Left hindlimb (tissue), 1 donor: ENCODE measurements at regions not wholly inside any gene's neighbourhood (a gene's known extent, or its start where the extent isn't known, plus 50 kb on each side); places are given as distances from the start of the nearest gene placed in this dataset.
"Not testable (repeated sequence)": the region's sequence is repeated elsewhere in the genome, so short reads cannot be mapped to it uniquely, and the experiment has no call there.

Experiments used
- DNase-seq: peaks from one replicate; pipeline ENCODE4 v3.0.0-alpha.2; 2018

DNA sequence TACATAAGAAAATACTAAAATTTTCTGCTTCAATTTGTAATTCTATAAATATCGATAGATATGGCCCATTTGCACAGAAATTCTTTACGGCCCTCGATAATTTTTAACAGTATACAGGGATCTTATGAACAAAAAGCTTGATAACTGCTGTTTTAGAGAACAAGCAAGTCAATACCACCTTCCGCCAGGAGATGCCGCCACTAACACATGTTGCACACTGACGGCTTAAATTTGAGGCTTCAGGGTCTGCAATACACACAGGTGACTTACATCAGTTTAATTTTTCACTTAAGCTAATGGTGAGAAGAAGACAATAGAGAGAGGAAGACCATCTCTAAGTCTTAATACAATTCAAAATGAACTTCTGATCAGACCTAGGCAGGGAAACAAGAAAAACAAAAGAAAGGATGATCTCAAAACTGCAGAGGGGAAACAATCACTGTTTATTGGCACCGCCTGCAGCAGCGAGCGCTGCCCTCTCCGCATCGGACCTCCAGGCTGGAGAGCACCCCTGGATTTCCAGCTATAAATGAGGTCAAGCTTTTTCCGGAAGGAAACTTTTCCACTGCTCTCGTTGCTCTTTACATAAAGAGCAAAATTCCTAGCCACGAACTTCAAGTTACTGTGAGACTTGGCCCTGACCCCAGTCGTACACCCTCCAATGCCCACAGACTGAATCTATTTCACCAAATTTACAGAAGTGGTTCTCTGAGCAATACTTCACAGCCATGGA, 53.9 kb downstream of the OTOR start:
- DNase-seq: peak; percentile 67

GRCh38 chr20:16802652-16802935, 54.4 kb downstream of the OTOR start:
- no peak for DNase-seq

DNA sequence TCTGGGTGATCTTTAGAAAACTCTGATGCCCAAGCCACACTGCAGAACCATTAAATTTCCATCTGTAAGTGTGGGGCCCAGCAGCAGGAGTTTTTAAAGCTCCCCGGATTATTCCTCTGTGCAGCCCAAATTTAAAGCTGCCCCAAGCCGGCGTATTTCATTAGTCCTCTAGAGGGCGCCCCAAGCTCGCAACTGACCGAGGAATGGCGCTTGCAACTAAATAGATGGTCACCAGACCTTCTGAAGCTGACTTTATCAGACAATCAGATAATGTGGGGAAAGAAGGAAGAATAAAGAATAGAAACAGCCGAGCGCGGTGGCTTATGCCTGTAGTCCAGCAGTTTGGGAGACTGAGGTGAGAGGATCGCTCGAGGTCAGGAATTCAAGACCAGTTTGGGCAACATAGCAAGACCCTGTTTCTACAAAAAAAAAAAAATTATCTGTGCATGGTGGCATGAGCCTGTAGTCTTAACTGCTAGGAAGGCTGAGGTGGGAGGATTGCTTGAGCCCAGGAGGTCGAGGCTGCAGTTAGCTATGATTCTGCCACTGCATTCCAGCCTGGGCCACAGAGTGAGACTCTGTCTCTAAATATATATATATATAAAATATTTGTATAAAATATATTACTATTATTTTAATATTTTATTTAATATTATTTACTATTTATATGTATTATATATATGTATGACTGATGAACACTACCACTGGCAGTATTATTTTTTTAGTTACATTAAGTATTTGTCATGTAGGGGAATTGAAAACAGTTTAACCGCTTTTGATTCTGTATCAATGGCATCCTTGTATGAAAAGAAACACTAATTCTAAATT, 56.0 kb downstream of the OTOR start:
- peak; percentile 63 for DNase-seq

DNA sequence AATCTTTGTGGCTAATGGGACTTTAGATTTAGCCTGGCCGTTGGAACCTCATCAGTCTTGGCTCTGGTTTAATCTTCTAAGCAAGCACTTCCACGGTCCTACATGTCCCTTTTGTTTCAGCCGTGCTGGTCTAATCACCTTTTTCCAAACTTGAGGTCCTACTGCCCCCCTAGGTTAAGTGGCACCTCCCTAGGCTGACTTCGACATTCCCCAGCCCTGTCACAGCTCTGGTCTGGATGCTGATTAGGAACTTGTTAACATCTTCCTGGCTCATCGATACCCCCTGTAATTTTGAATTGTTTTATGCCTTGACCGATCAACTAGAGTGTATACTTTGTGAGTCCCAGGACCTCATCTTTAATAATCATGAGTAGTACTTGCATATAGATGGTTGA, 56.6 kb downstream of the OTOR start:
- no peak for DNase-seq

GRCh38 chr20:16806061-16806460, 57.9 kb downstream of the OTOR start:
- DNase-seq: no peak

- DNase-seq: no peak
These were observed 58.7 kb downstream of the OTOR start for GRCh38 chr20:16806886-16807285.

- no peak for DNase-seq
These were observed 60.6 kb downstream of the OTOR start for GRCh38 chr20:16808796-16809195.

DNA sequence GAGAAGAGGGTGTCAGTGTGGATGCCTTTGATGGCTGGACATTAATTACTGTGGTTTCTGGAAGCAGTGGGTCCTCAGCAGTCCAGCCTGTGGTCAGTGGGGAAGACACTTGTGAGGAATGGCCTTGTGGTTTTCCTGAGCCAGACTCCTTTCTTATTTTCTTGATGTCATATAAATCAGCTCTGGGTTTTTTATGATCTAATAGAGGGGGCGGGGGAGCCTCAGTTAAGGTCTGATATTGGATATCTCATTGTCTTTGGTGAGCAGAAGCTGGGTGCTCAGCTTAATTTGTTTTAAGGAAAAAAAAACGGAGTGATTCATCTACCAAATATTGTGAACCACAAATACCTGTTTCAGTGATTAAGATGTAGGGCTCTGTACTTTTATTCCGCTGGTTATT, 62.1 kb downstream of the OTOR start:
- no peak for DNase-seq

DNA sequence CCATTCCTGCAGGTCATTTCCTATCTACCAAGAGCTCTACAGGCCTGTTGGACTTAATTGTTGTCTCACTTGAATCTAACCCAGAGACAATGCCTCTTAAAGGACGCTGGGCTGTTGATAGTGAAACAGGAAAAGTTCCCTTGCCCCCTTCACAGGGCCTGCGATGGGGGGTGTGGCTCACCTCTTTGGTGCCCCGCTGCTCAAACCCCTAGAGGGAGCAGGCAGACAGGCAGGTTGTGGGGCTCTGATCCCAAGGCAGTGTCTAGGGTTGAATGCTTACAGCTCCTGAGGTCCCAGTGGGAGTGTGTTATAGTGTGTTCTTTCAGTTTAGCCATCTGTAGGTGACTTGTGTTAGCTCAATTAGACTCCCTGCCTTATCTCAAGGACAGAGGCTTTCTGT, 68.0 kb downstream of the OTOR start:
- DNase-seq: no peak

DNA sequence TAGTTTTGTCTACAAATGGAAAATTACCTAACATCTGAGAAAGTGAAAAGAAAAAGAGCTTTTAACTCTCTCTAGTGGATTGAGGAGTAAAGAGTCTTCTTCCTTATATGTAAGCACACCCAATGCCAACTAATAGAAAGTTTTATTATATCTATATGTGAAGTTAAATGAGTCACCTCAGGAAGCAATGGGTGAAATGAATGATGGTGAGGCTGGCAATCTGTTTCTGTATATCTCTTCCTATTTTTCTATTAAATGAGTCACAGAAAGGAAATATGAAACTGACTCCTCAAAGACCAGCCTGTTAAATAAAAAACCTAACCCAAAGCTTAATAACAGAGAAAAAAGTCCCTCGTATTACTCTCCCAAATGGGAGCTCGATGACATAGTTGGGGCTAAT, 71.3 kb downstream of the OTOR start:
- DNase-seq: no peak

DNA sequence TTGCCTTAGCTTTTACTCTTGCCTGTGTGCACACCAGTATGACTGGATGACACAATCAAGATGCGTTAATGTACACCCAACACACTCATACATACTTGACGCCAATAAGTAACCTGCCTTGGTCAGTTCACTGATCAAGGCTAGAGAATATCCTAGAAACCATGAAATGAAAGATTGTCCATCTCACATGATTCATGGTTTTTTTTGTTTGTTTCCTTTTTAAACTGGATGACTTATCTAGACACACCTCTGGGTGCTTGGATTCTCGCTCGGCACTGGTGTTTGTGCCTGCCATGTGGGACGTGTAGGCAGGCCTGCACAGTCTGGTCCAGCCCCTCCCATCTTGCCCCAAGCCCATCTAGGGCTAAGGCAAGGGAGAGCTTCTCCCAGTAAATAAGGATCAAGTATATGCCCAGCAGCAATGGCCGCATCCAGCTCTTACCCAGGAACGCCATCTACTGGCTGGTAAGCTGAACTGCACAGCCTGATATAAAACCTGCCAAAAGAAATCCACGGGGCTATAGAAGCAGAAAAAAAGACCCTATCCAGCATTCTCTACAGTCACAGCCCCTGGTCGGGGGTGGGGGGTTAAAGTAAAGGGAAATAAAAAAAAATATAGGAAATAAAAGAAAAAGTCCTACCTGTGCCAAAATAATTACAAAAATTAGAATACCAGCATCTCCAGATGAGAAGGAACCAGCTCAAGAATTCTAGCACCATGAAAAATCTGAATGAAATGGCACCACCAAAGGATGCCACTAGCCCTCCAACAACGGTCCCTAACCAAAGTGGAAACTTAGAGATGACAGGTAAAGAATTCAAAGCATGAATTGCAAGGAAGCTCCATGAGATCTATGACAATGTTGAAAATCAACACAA, 73.3 kb downstream of the OTOR start:
- DNase-seq: no peak

GRCh38 chr20:16824664-16825063, 76.5 kb downstream of the OTOR start:
- no peak for DNase-seq

DNA sequence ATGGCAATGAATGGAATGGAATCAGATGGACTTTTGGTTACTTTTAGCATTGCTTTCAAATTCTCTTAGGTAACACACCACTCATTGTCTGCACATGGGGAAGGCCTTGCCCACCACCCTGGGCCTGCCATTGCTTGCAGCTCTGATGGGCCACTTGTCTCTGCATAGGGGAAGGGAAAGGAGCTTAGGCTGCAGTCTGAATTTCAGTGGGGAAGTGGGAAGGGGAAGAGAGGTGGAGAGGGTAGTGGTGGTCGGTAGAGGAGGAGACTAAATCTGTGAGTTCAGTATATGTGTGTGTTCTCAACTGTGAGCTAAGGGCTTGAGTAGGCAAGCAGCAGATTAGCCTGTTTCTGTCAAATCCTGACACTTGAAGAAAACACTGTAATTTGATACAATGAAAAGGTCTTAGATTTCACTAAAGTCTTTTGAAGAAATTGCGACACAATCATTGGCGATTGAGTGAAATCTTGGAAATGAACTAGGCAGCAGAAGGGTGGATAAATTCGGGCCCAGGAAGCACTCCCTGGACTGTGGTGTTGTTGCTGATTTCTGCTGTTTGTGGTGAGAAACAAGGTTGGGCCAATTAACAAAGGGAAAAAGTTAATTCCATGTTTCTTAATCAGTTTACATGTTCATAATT, 80.6 kb downstream of the OTOR start:
- no peak for DNase-seq

- DNase-seq: not testable (repeated sequence)
These were observed 87.5 kb downstream of the OTOR start for GRCh38 chr20:16835690-16836089.

- DNase-seq: no peak
These were observed 94.4 kb downstream of the OTOR start for GRCh38 chr20:16842486-16843120.

DNA sequence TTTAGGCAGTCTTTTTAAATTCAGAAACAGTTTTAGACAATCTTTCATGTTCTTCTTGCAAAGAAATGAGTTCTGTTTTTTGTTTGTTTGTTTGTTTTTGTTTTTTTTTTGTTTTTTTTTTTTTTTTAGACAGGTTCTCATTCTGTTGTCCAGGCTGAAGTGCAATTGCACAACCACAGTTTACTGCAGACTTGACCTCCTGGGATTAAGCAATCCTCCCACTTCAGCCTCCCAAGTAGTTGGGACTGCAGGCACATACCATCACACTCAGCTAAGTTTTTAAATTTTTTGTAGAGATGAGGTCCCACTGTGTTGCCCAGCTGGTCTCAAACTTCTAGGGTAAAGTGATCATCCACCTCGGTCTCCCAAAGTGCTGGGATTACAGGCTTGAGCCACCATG, 96.2 kb downstream of the OTOR start:
- DNase-seq: no peak

GRCh38 chr20:16846006-16846405, 97.8 kb downstream of the OTOR start:
- no peak for DNase-seq

- DNase-seq: no peak
These were observed 99.9 kb downstream of the OTOR start for GRCh38 chr20:16848061-16848460.

DNA sequence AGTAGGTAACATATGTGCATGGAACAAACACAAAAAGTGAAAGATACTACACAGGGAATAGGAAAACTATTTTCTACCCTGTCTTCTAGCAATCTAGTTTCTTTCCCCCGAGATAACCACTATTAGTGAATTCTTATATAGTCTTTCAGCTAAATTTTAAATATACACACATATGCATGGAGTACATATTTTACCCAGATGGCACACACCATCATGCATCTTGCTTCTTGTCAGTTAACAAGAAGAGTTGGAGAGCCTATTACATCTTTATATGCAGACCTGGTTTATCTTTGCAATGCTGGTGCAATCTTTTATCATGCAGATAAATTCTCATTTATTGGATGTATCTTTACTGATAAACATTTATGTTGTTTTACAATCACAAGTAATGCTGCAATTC, 100.4 kb downstream of the OTOR start:
- no peak for DNase-seq

GRCh38 chr20:16860914-16861313, 112.8 kb downstream of the OTOR start:
- DNase-seq: no peak

- DNase-seq: no peak
These were observed 113.5 kb downstream of the OTOR start for GRCh38 chr20:16861708-16862107.

- no peak for DNase-seq
These were observed 115.1 kb downstream of the OTOR start for GRCh38 chr20:16863303-16863702.

- DNase-seq: no peak
These were observed 115.9 kb downstream of the OTOR start for GRCh38 chr20:16864069-16864468.
